Stimulated activated naive B cell treated with anti-CD40 and anti-IgM and Interleukin-4, amounts not matched to agents 10 μg/mL and 1 μg/mL and 100 μg/mL, for 72 hours (primary cell): ENCODE measurements at regions not wholly inside any gene's neighbourhood (a gene's known extent, or its start where the extent isn't known, plus 50 kb on each side); places are given as distances from the start of the nearest gene placed in this dataset.

ENCODE experiments used
- ATAC-seq, 2 donors: fragments of 150-1000 bp; cut with Tn5 transposase; replicated peaks; 2 replicates each; pipeline ENCODE4 v1.10.0; 2021; ENCODE audit warnings: moderate library complexity in 1 of 2
- DNase-seq: peaks from one replicate; pipeline ENCODE4 v3.0.0; 2021
- H3K27ac Mint-ChIP-seq: one replicate; pipeline ENCODE4 v1.8.0; 2022; ENCODE audit warnings: mild to moderate bottlenecking, mixed read lengths
- H3K27me3 Mint-ChIP-seq, 2 donors: one replicate each; pipeline ENCODE4 v1.8.0; 2022; ENCODE audit warnings: mixed read lengths in 2 of 2
- H3K36me3 Mint-ChIP-seq, 2 donors: one replicate each; pipeline ENCODE4 v1.8.0; 2022; ENCODE audit warnings: mixed read lengths in 2 of 2, mild to moderate bottlenecking in 1 of 2
- H3K4me1 Mint-ChIP-seq, 2 donors: one replicate each; pipeline ENCODE4 v1.8.0; 2022; ENCODE audit warnings: mixed read lengths in 2 of 2, mild to moderate bottlenecking in 1 of 2
- H3K4me3 Mint-ChIP-seq, 2 donors: one replicate each; pipeline ENCODE4 v1.8.0; 2022; ENCODE audit warnings: mild to moderate bottlenecking in 2 of 2, mixed read lengths in 2 of 2, moderate library complexity in 1 of 2
- H3K9me3 Mint-ChIP-seq, 2 donors: one replicate each; pipeline ENCODE4 v1.8.0; 2022; ENCODE audit warnings: mixed read lengths in 2 of 2, mild to moderate bottlenecking in 1 of 2

DNA sequence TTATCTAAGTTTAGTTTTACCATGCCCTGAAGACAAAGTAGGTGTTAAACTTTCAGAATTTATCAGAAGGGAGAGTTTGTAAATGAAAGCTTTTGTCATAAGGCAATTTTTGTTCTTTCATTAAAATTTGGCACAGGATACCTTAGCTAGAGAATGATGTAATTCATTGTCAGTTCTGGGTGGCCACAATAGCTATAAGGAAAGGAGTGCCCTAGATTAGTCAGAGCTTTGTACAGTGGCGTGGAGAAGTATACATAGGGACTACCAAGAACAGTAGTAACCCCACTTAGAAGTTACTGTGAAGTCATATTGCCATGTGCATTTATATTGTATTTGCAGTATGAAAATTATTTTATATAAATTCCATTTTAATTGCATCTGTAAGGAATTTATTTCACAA is 126.3 kb upstream of the CARD18 start:
- peaks cover 0 to under 1% of the 10 kb centered on the region in 2 donors for H3K9me3 Mint-ChIP-seq
- no peaks in the 10 kb centered on the region for H3K4me1 Mint-ChIP-seq
- H3K36me3 Mint-ChIP-seq: no peaks in the 10 kb centered on the region
- H3K27me3 Mint-ChIP-seq: peaks cover 5 to 6% of the 10 kb centered on the region in 2 donors
- no peak overlapping the region for H3K4me3 Mint-ChIP-seq
- no peak overlapping the region for H3K27ac Mint-ChIP-seq
- no peak for DNase-seq
- ATAC-seq: no peak

DNA sequence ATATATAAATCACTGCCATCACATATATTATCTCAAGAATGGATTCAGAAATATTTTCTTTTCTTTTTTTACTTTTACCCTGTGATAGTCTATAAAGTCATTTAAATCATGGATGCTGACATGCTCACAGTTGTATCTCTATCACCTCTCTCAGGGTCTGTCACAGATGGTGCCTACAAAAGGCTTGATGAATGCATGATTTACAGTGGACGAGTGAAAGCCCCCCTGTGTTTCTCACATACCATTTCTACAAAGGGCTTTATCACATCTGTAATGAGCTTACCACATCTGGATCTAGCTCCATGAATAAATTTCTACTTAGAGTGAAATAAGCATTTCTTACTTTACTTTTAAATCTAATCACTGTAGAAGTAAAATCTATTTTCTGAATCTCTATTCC is 121.4 kb upstream of the CARD18 start:
- DNase-seq: no peak
- no peak overlapping the region for H3K27ac Mint-ChIP-seq
- ATAC-seq: no peak
- H3K36me3 Mint-ChIP-seq: no peaks in the 10 kb centered on the region
- no peaks in the 10 kb centered on the region for H3K9me3 Mint-ChIP-seq
- H3K27me3 Mint-ChIP-seq: peaks cover 5 to 6% of the 10 kb centered on the region in 2 donors
- H3K4me3 Mint-ChIP-seq: no peak overlapping the region
- H3K4me1 Mint-ChIP-seq: no peaks in the 10 kb centered on the region

DNA sequence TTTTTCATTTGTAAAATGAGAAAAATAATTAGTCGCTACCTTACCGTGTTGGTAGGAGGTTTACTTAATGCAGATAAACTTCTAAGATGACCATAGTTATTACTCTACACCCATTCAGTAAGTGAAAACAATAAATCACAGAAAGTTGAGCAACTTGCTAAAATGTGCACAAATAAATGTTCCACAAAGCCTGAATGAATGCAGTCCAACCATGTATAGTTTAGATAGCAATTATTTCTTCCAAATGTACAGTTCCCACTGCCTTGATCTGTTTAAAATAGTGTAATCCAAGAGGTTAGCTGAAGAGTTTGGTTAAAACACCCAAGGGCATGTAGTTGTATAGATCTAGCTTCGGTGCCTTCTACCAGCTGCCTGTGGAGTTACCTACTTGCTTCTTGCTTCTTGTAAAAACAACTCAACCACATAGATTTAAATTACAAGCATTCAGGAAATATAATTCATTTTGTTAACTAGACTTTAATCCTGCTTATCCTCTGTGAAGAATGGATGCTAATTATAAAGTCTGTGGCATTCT is 106.3 kb upstream of the CARD18 start:
- no peaks in the 10 kb centered on the region for H3K36me3 Mint-ChIP-seq
- H3K4me1 Mint-ChIP-seq: no peaks in the 10 kb centered on the region
- no peak overlapping the region for H3K27ac Mint-ChIP-seq
- ATAC-seq (no peak), DNase-seq (no peak)
- no peak overlapping the region for H3K4me3 Mint-ChIP-seq
- no peaks in the 10 kb centered on the region for H3K27me3 Mint-ChIP-seq
- H3K9me3 Mint-ChIP-seq: no peaks in the 10 kb centered on the region

DNA sequence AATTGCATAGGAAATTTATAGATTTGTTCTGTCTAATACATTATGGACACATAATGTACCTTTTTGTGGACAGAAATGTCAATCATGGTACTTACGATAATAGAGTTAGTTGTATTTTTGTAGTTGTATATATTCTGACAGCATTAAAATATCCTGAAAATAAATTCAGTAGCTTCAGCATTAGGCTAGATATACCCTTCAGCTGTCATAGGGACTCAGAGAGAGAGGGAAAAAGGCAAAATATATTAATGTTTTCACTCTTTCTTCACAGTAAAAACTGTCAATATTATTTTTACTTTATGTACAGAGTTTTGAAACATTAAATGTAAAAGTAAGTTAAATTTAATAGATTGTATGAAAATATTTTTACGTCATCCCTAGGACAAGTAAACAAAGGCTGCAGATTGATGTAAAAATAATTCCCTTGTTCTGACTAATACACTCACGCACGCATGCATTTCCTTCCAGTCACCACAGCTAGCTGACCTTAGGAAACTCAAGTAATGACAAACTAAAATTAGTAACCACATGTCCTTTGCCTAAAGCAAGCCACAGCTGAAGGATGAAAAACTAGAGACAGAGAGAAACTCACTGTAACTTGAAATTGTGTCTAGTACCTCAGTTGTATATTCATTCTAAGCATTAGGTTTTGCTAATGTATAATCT is 104.7 kb upstream of the CARD18 start:
- ATAC-seq (peak in 1 of 2 donors; percentile 41), DNase-seq (no peak)
- Mint-ChIP-seq H3K27ac (no peak overlapping the region), H3K4me3 (no peak overlapping the region), H3K27me3 (no peaks in the 10 kb centered on the region), H3K36me3 (no peaks in the 10 kb centered on the region), H3K9me3 (no peaks in the 10 kb centered on the region), H3K4me1 (no peaks in the 10 kb centered on the region)

DNA sequence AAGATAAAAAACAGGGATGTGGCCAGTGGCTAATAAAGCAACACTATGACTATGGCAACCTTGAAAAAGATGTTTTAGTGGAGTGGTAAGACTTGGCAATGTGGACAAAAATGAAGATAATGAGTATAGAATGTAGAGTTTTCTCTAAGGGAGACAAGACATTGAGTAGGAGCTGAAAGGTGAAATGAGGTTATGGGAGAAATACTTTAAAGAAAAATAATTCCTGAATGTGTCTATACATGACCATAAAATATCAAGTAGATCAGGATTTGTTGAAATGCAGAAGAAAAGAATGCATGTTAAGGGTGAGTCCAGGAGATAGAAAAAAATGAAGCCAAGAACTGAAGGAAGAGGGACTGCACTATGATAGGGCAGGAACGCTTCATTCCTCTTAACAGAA is 101.6 kb upstream of the CARD18 start:
- DNase-seq: no peak
- no peak overlapping the region for H3K4me3 Mint-ChIP-seq
- no peak for ATAC-seq
- H3K9me3 Mint-ChIP-seq: no peaks in the 10 kb centered on the region
- peaks cover 0 to 6% of the 10 kb centered on the region in 2 donors for H3K27me3 Mint-ChIP-seq
- no peaks in the 10 kb centered on the region for H3K36me3 Mint-ChIP-seq
- no peaks in the 10 kb centered on the region for H3K4me1 Mint-ChIP-seq
- H3K27ac Mint-ChIP-seq: no peak overlapping the region

DNA sequence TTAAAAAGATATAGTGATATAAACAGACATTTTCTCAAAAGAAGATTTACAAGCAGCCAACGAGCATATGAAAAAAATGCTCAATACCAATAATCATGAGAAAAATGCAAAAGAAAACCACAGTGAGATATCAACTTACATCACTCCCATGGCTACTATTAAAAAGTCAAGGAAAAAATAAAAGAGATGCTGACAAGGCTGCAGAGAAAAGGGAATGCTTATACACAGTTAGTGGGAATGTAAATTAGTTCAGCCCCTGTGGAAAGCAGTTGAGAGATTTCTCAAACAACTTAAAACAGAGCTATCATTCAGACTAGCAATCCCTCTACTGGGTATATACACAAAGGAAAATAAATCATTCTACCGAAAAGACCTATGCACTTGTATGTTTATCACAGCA is 97.1 kb upstream of the CARD18 start:
- Mint-ChIP-seq H3K36me3 (no peaks in the 10 kb centered on the region), H3K9me3 (no peaks in the 10 kb centered on the region), H3K4me1 (no peaks in the 10 kb centered on the region), H3K27ac (no peak overlapping the region), H3K4me3 (no peak overlapping the region), H3K27me3 (peaks cover 0 to 6% of the 10 kb centered on the region in 2 donors)
- DNase-seq (no peak), ATAC-seq (no peak)

DNA sequence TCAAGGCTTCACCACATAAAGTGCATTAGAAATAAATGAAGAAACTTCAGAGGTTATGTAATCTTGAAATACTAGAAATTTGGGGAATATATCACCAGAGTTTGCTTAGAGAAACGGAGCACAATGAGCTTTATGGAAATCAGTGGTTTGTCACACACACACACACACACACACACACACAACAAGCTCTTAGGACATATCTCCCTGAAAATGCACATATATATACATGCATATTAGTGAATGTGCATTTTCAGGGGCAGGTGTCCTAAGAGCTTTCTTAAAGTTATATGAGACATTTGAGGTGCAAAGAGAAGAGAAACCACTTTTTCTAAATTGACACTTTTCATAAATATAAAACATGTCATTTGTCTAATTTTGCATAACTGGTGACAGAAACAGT is 93.7 kb upstream of the CARD18 start:
- Mint-ChIP-seq H3K4me1 (no peaks in the 10 kb centered on the region), H3K36me3 (no peaks in the 10 kb centered on the region), H3K4me3 (no peak overlapping the region), H3K9me3 (no peaks in the 10 kb centered on the region), H3K27me3 (peaks cover 0 to 5% of the 10 kb centered on the region in 2 donors), H3K27ac (no peak overlapping the region)
- no peak for ATAC-seq
- DNase-seq: no peak

DNA sequence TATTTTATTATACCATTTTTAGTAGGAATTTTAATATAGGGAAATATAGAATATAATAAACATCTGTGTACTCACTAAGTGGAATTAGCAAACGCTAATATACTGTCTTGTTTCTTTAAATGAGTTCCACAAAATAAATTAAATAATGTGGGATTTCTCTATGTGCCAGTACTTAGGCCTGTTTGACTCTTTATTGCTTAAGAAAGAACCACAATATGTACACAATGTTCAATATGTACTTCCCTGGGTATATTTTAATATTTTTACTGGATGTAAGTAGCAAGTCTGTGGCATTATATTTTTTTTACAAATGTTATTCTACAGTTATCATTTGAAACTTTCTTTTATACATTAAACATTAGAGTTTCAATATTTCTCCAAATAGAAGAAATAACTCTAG is 92.5 kb upstream of the CARD18 start:
- H3K4me3 Mint-ChIP-seq: no peak overlapping the region
- no peaks in the 10 kb centered on the region for H3K9me3 Mint-ChIP-seq
- H3K4me1 Mint-ChIP-seq: no peaks in the 10 kb centered on the region
- no peak for DNase-seq
- ATAC-seq: no peak
- H3K36me3 Mint-ChIP-seq: no peaks in the 10 kb centered on the region
- peaks cover 0 to 5% of the 10 kb centered on the region in 2 donors for H3K27me3 Mint-ChIP-seq
- H3K27ac Mint-ChIP-seq: no peak overlapping the region

DNA sequence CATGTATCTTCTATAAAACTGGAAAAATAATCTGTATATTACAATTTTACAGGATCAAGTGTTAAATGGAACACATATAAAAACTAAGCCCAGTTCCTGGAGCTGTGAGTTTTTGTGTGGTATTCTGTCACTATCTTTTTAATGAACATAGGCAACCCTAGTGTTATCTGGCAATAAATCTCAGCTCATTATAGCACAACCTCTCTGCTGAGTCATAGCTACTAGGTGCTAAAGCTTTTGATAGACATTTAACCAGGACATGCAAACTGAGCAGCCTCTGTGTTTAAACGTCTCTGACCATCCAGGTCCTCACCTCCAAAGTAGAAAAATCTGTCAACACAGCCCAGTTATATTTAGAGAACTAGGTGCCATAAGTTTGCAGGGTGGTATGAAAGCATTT is 91.0 kb upstream of the CARD18 start:
- no peak for DNase-seq
- Mint-ChIP-seq H3K36me3 (no peaks in the 10 kb centered on the region), H3K27ac (no peak overlapping the region), H3K4me1 (no peaks in the 10 kb centered on the region), H3K27me3 (peaks cover 0 to 5% of the 10 kb centered on the region in 2 donors), H3K4me3 (no peak overlapping the region), H3K9me3 (no peaks in the 10 kb centered on the region)
- no peak for ATAC-seq

DNA sequence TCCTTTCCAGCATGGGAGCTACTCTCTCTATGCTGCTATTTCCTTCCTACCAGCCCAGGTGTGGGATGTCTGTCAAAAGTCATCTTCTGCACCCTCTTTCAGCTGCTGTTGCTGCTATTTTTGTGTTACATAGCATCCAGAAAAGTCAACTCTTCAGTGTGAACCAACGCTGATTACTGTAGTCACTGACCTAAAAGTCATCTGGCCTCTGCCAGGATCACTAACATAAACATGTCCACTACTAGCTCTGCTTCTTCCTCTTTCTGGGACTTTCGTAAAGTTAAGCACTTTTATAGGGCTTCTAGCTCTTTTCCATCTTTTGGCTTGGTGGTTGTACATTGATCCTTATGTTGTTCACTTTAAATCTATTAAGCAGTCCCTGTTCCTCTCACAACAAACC is 90.2 kb upstream of the CARD18 start:
- H3K9me3 Mint-ChIP-seq: no peaks in the 10 kb centered on the region
- no peak for ATAC-seq

DNA sequence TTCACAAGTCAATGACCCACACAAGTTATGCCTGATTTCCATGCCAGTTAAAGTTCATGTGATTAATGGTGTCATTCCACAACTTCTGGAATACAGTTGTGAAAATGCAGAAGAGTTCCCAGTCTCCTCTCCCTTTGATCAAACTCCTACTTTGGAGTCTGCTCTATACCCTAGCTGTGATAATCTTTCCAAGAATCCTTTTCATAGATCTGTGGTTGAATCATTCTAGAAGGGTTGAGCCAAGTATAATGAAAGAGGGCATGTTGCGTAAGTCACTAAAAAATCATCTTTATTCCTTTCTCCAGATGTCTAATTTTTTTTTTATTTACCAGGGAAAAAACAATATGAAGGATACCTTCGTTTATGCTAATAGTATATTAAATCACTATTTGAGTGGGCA is 89.7 kb upstream of the CARD18 start:
- H3K4me1 Mint-ChIP-seq: no peaks in the 10 kb centered on the region
- DNase-seq (no peak), ATAC-seq (no peak)
- no peak overlapping the region for H3K4me3 Mint-ChIP-seq
- H3K36me3 Mint-ChIP-seq: no peaks in the 10 kb centered on the region
- peaks cover 0 to 5% of the 10 kb centered on the region in 2 donors for H3K27me3 Mint-ChIP-seq
- no peak overlapping the region for H3K27ac Mint-ChIP-seq
- no peaks in the 10 kb centered on the region for H3K9me3 Mint-ChIP-seq

More for the DNA sequence above, 90.2 kb upstream of the CARD18 start:
- no peak for DNase-seq
- H3K4me1 Mint-ChIP-seq: no peaks in the 10 kb centered on the region
- H3K4me3 Mint-ChIP-seq: no peak overlapping the region
- H3K36me3 Mint-ChIP-seq: no peaks in the 10 kb centered on the region
- peaks cover 0 to 5% of the 10 kb centered on the region in 2 donors for H3K27me3 Mint-ChIP-seq
- no peak overlapping the region for H3K27ac Mint-ChIP-seq

DNA sequence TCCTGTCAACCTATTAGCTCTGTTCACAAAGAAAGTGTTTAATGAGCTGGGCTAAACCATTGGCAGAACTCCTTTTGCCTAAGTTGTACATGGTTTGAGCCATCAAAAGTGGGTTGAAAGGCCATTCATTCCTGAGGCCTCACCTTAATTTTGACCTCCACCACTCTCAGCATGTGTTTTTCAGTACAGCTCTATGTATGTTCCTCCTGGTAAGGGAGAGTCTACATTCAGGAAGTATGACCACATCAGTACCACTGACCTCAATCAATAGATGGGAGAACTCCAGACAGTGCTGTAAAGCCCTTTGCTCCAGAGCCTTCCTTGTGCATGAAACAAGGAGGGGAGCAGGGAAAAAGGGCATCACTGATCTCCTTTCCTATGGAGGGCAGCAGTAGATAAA is 87.8 kb upstream of the CARD18 start:
- no peak overlapping the region for H3K4me3 Mint-ChIP-seq
- no peak for DNase-seq
- peaks cover 0 to 5% of the 10 kb centered on the region in 2 donors for H3K27me3 Mint-ChIP-seq
- no peaks in the 10 kb centered on the region for H3K36me3 Mint-ChIP-seq
- no peaks in the 10 kb centered on the region for H3K9me3 Mint-ChIP-seq
- no peaks in the 10 kb centered on the region for H3K4me1 Mint-ChIP-seq
- no peak for ATAC-seq
- no peak overlapping the region for H3K27ac Mint-ChIP-seq

DNA sequence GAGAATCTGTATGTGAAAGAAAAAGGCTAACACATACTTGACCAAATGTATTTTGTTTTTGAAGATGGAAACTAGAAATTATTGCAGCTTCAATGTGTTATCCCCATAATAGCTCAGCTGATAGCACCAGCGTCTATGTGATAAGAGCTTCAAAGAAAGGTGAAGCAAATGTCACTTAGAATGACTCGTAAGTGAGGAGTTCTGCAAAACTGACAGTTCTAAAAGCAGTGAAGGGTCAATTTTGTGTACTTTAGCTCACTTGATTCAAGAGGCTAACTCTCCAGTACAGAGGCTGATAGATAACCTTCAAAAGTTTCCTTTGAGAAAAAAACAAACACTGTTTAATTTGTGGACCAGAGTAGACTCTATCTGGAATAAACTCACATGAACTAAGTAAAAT is 87.2 kb upstream of the CARD18 start:
- Mint-ChIP-seq H3K27ac (no peak overlapping the region), H3K9me3 (no peaks in the 10 kb centered on the region), H3K4me3 (no peak overlapping the region), H3K27me3 (peaks cover 0 to 5% of the 10 kb centered on the region in 2 donors), H3K4me1 (no peaks in the 10 kb centered on the region), H3K36me3 (no peaks in the 10 kb centered on the region)
- ATAC-seq (no peak), DNase-seq (no peak)

DNA sequence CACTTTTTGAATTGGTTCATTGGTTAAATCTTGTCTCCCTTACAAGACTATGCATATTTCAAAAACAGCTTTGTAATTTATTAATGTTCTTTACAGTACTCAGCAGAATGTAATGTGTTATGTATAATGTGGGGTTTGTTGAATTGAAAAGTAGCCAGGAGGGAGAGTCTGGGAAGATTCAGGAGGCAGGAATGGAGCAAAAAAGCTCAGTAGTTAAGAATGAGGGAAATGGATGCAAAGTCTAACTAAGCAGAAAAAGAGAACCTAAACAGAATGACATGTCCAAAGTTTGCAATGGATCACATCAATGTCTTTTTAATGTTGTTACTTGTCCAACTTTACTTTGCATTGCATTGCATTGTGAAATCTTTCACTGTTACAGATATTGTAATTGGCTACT is 86.5 kb upstream of the CARD18 start:
- ATAC-seq (no peak), DNase-seq (no peak)
- H3K9me3 Mint-ChIP-seq: no peaks in the 10 kb centered on the region
- no peak overlapping the region for H3K4me3 Mint-ChIP-seq
- H3K27me3 Mint-ChIP-seq: peaks cover 0 to 5% of the 10 kb centered on the region in 2 donors
- H3K36me3 Mint-ChIP-seq: no peaks in the 10 kb centered on the region
- H3K27ac Mint-ChIP-seq: no peak overlapping the region
- no peaks in the 10 kb centered on the region for H3K4me1 Mint-ChIP-seq

DNA sequence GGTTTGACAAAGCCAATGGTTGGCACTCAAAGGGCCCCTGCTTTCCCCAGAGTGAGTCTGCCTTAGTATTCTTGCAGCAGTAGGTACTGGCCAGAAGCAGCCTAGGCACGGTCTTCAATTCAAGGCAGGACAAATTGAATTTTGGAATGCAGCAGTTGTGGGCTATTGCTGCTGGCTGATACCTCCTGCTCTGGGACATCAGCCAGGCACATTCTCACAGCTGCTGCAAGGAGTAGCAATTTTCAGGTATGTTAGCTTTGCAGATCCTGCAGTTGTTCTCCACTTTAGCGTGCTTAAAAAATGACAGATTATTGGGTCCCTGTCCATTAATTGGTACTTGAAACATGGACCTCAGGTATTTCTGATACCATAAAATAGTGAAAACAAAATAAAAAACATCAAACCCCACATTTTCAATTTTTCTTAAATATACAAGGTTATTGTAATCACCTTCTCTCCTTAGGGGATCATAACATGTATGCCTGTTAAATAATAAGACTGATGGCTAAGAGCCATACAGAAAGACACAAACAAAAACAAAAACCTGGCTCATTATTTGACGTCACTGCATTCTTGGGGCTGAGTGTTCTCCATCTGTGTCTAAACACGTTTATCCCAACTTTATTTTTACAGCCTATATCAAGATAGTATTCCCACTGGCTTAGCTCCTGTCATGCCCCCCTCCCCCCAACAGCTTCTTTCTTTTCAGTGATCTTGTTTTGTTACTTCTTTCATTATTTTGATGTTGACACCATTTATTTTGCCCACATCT is 85.1 kb upstream of the CARD18 start:
- DNase-seq (no peak), ATAC-seq (no peak)
- no peak overlapping the region for H3K27ac Mint-ChIP-seq

More for the DNA sequence above, 85.1 kb upstream of the CARD18 start:
- H3K4me1 Mint-ChIP-seq: peaks cover 0 to 2% of the 10 kb centered on the region in 2 donors
- H3K27me3 Mint-ChIP-seq: peaks cover 0 to 5% of the 10 kb centered on the region in 2 donors
- no peak overlapping the region for H3K4me3 Mint-ChIP-seq
- H3K36me3 Mint-ChIP-seq: no peaks in the 10 kb centered on the region
- H3K9me3 Mint-ChIP-seq: peaks cover 0 to 1% of the 10 kb centered on the region in 2 donors
